Gastroesophageal sphincter (tissue), 4 donors: ENCODE measurements at regions not wholly inside any gene's neighbourhood (a gene's known extent, or its start where the extent isn't known, plus 50 kb on each side); places are given as distances from the start of the nearest gene placed in this dataset.
A peak's percentile ranks its signal among the peaks of the same experiment; 100 is the strongest.

Source experiments
- ATAC-seq: fragments of 150-250 bp; one replicate; pipeline ENCODE4 v1.9.1; 2016; ENCODE audit warnings: mild to moderate bottlenecking, moderate library complexity
- H3K27ac ChIP-seq, 4 donors: fragments of 200-600 bp; sonication (generic) in 3 of 4; 1 replicate in 3 of 4; 2 replicates in 1 of 4; pipeline ENCODE4 v1.5.1; 2016 to 2019
- H3K27me3 ChIP-seq: fragments of 200-600 bp; sonication (generic); one replicate; pipeline ENCODE4 v1.5.1; 2019
- H3K36me3 ChIP-seq, 2 donors: fragments of 200-600 bp; sonication (generic); one replicate each; pipeline ENCODE4 v1.5.1; 2019; ENCODE audit warnings: control low read depth in 1 of 2
- H3K4me1 ChIP-seq, 3 donors: fragments of 200-600 bp; sonication (generic); 1 replicate in 2 of 3; 2 replicates in 1 of 3; pipeline ENCODE4 v1.5.1; 2016 to 2019; ENCODE audit warnings: control low read depth in 2 of 3
- H3K4me3 ChIP-seq, 2 donors: fragments of 200-600 bp; sonication (generic); one replicate each; pipeline ENCODE4 v1.5.1; 2019; ENCODE audit warnings: mild to moderate bottlenecking in 1 of 2, moderate library complexity in 1 of 2
- H3K9me3 ChIP-seq, 3 donors: fragments of 200-600 bp; sonication (generic); one replicate each; pipeline ENCODE4 v1.5.1; 2017 to 2019; ENCODE audit warnings: control low read depth in 2 of 3
- EP300 ChIP-seq: sonication (generic); formaldehyde crosslinking; IDR thresholded peaks from one replicate; pipeline ENCODE4 v1.6.1; 2017; ENCODE audit warnings: antibody characterized with exemption, mild to moderate bottlenecking
- POLR2A ChIP-seq, 2 donors: fragments of 450-650 bp; IDR thresholded peaks; one replicate each; pipeline ENCODE4 v1.6.1; 2017; ENCODE audit warnings: antibody characterized with exemption in 2 of 2, mild to moderate bottlenecking in 2 of 2, moderate library complexity in 1 of 2
- POLR2AphosphoS5 ChIP-seq: sonication (generic); formaldehyde crosslinking; IDR thresholded peaks from one replicate; pipeline ENCODE4 v1.6.1; 2017; ENCODE audit warnings: antibody characterized with exemption
- WGBS, 2 donors: methylation state at CpG; one replicate each; pipeline ENCODE4 v1.1.5; 2018; ENCODE audit warnings: low coverage in 1 of 2; 5-methylcytosine and 5-hydroxymethylcytosine counted together
- small RNA-seq, 4 donors: library from RNA; depleted of rRNA; stranded (forward); fragments of <200 nt; gene quantifications; one replicate each; pipeline ENCODE3, GENCODE V24; 2016
- TF ChIP-seq, protein P1 (sequence below), 4 experiments: fragments of 200-600 bp in 2 of 4; fragments of 450-650 bp in 2 of 4; sonication (generic) in 1 of 4; IDR thresholded peaks; one replicate each; pipeline ENCODE4 v1.5.1; 2017 to 2019; ENCODE audit warnings: antibody characterized with exemption in 4 of 4, mild to moderate bottlenecking in 2 of 4, moderate library complexity in 2 of 4

DNA sequence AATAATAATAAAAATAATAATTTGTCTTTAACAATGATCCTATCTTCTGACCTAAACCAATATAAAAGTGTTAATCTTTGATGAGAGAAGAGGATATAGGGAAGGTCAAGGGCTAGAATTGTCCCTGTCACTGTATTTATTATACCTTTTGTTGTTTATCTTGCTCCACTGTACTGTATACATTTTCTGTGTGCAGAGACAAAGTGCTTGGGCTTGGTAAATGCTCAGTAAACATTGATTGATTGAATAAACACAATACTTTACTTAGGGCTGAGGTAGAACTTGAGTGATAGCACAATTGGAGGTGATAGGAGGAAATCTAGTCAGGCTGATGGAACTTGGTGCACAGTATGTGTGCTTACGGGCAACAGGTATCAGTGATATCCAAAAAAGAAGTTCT is 161.2 kb downstream of the ARRDC3 start:
- Histone ChIP-seq H3K4me3 (no peak overlapping the region), H3K36me3 (no peaks in the 10 kb centered on the region), H3K27me3 (no peaks in the 10 kb centered on the region), H3K9me3 (no peaks in the 10 kb centered on the region), H3K27ac (no peak overlapping the region), H3K4me1 (no peaks in the 10 kb centered on the region)
- WGBS, 2 donors = 83 to 100% methylated on average over 1 of the region's 1 CpG
- no peak for ATAC-seq
- TF ChIP-seq, protein P1, sequence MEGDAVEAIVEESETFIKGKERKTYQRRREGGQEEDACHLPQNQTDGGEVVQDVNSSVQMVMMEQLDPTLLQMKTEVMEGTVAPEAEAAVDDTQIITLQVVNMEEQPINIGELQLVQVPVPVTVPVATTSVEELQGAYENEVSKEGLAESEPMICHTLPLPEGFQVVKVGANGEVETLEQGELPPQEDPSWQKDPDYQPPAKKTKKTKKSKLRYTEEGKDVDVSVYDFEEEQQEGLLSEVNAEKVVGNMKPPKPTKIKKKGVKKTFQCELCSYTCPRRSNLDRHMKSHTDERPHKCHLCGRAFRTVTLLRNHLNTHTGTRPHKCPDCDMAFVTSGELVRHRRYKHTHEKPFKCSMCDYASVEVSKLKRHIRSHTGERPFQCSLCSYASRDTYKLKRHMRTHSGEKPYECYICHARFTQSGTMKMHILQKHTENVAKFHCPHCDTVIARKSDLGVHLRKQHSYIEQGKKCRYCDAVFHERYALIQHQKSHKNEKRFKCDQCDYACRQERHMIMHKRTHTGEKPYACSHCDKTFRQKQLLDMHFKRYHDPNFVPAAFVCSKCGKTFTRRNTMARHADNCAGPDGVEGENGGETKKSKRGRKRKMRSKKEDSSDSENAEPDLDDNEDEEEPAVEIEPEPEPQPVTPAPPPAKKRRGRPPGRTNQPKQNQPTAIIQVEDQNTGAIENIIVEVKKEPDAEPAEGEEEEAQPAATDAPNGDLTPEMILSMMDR (IDR thresholded peaks at IDR 0.05) = no peak

DNA sequence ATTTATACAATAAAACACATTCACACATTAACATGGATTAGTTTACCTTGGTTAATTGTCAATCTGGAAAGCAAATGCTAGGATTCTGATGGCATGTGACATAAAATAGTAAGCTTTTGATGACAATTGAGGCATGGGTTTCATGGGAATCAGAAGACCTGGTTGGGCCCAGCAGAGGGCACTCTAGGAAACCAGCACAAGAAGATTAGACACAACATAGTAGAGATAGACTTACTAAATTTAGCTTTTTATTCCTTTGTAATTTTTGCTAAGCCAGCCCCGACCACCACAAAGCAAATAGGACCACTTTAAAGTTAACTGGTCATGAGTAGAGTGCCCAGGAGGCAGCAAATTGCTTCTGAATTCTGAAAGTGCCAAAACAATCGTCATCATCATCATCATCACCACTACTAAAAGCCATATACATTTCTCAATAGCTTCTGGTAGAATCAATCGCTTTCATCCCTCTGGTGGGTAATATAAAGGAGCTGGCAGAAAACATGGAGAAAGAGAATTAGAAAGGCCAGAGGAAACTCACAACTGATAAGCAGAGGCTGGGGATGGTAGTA is 163.2 kb downstream of the ARRDC3 start:
- Histone ChIP-seq H3K27me3 (no peaks in the 10 kb centered on the region), H3K36me3 (no peaks in the 10 kb centered on the region), H3K9me3 (no peaks in the 10 kb centered on the region), H3K4me3 (no peak overlapping the region), H3K27ac (no peak overlapping the region), H3K4me1 (no peaks in the 10 kb centered on the region)
- no peak for ATAC-seq
- TF ChIP-seq POLR2A (IDR thresholded peaks at IDR 0.05) = no peak
- TF ChIP-seq, protein P1 (IDR thresholded peaks at IDR 0.05) = peak in 1 of 4 experiments; percentile 23
- TF ChIP-seq EP300 = no peak
- TF ChIP-seq POLR2AphosphoS5 = no peak
- 87 to 90% methylated on average over 2 to 3 of the region's 3 CpGs for WGBS, 2 donors

DNA sequence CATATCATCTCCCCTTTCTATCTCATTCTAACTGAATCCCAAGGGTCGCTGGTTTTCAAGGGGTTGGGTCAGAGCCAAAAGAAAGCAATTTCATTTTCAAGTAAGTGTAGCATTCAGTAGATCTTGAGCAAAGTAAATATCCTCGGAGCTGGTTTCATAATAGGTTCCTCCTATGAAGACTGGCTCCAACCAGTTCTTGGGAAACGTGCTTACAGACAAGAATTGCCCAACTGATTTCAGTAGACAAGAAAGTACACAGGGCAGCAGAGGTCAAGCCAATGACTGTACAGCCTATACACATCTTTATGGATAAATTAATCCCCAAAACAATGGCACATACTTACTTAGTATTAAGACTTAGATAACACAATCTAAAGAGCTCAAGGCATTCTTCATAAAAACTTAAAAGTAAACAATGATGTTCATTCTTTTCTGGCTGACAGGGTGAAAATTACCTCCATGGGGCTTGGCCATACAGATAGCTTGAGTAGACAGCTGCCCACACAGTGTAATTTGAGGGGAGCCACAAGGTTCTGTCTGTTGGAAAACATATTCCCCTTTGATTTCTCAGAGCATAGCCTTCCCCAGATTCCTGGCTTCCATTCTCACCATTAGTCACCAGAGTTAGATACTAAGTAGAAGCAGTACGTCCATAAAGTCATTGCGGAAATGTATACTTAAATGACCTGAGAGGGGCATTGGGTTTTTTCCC is 163.9 kb downstream of the ARRDC3 start:
- WGBS, 2 donors = 74 to 78% methylated on average over 5 of the region's 5 CpGs
- Histone ChIP-seq H3K4me1 (no peaks in the 10 kb centered on the region), H3K27ac (no peak overlapping the region), H3K4me3 (no peak overlapping the region), H3K27me3 (no peaks in the 10 kb centered on the region), H3K36me3 (no peaks in the 10 kb centered on the region), H3K9me3 (no peaks in the 10 kb centered on the region)
- ATAC-seq = peak; percentile 88
- TF ChIP-seq POLR2AphosphoS5 = peak; percentile 40
- no peak for TF ChIP-seq EP300

DNA sequence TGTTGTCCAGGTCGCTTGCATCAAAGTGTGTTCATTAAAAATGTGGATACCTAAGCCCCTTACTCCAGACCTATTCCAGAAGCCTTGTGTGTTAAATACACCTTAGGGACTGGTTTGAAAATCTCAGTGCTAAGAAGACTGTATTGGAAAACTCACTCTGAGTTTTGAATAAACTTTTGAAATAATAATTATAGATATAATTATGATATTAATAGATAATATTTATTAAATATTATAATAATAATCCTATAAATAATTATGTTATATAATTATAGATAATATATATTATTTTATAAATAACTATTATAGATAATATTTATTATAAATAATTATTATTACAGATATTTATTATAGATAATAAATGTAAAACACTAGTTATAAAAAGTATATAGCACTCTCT is 165.3 kb downstream of the ARRDC3 start:
- TF ChIP-seq POLR2A (IDR thresholded peaks at IDR 0.05) = no peak
- TF ChIP-seq, protein P1 (IDR thresholded peaks at IDR 0.05) = no peak
- TF ChIP-seq POLR2AphosphoS5 = no peak
- no peak for TF ChIP-seq EP300
- peaks cover 0 to 1% (median 0%) of the 10 kb centered on the region in 3 donors for H3K4me1 ChIP-seq
- H3K27me3 ChIP-seq = no peaks in the 10 kb centered on the region
- H3K27ac ChIP-seq = no peak overlapping the region
- no peaks in the 10 kb centered on the region for H3K9me3 ChIP-seq
- WGBS, 2 donors = 94 to 100% methylated on average over 1 of the region's 1 CpG
- no peak overlapping the region for H3K4me3 ChIP-seq
- H3K36me3 ChIP-seq = no peaks in the 10 kb centered on the region
- no peak for ATAC-seq

DNA sequence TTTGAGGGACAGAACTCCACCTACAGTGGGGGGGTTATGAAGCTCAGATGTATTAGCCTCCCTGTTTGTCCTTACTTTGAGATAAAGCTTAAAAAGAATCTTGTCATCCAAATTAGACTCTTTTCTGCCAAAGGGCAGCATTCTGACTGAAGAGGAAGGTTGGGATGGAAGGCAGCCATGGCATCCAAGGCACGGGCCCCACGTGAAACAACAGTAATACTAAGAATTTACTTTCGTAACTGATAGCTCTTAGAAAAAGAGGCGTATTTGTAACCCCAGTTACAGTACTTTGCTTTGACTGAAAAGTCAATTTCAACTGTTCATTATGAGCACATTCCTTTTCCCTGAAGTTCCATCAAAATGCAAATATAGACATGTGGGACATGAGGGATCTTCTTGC is 168.5 kb downstream of the ARRDC3 start:
- H3K9me3 ChIP-seq = no peaks in the 10 kb centered on the region
- H3K4me1 ChIP-seq = peaks cover 0 to 21% (median 0%) of the 10 kb centered on the region in 3 donors
- 95 to 98% methylated on average over 4 of the region's 4 CpGs for WGBS, 2 donors
- no peaks in the 10 kb centered on the region for H3K27me3 ChIP-seq
- no peak overlapping the region for H3K27ac ChIP-seq
- no peak overlapping the region for H3K4me3 ChIP-seq
- H3K36me3 ChIP-seq = no peaks in the 10 kb centered on the region
- no peak for TF ChIP-seq POLR2A (IDR thresholded peaks at IDR 0.05)
- TF ChIP-seq, protein P1 (IDR thresholded peaks at IDR 0.05) = no peak
- no peak for TF ChIP-seq POLR2AphosphoS5
- TF ChIP-seq EP300 = no peak
- ATAC-seq = no peak

Small RNA genes lying in the stretch of these regions (small RNA-seq; reads per million reads assigned to genes)
- 0 reads per million in 4 donors for gene RF00017
- gene RNU4-90P = 0 reads per million in 4 donors
